Smooth muscle cell of the brain vasculature (primary cell): ENCODE measurements at regions not wholly inside any gene's neighbourhood (a gene's known extent, or its start where the extent isn't known, plus 50 kb on each side); places are given as distances from the start of the nearest gene placed in this dataset.

ENCODE experiments used
- DNase-seq: peaks from one replicate; pipeline ENCODE4 v3.0.0-alpha.2; 2012; ENCODE audit warnings: low read depth, low spot score

DNA sequence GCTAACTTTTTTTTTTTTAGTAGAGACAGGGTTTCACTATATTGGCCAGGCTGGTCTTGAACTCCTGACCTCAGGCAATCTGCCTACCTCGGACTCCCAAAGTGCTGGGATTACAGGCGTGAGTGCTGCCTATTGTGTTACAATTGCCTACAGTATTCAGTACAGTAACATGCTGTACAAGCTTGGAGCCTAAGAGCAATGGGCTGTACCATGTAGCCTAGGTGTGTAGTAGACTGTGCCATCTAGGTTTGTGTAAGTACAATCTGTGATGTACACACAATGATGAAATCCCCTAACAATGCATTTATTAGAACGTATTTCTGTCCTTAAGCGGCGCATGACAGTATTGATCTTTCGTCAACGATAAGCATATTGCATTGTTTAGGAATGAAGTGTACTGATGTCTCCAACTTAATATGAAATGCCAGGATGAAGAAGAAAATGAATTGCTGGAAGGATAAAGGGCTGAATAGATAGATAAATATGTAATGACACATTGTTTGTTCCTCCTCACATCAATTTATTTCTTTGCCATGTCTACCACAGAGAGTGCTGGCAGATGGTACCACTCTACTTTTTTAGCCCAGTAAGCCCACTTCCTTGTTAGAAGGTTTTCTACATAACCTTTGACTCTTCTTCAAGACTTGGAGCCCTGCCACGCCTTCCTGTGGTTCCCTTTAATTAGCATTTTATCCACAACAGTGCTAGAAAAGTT is 467.5 kb downstream of the VRK1 start:
- DNase-seq = no peak

GRCh38 chr14:97266653-97267052 is 469.5 kb downstream of the VRK1 start:
- DNase-seq = no peak

DNA sequence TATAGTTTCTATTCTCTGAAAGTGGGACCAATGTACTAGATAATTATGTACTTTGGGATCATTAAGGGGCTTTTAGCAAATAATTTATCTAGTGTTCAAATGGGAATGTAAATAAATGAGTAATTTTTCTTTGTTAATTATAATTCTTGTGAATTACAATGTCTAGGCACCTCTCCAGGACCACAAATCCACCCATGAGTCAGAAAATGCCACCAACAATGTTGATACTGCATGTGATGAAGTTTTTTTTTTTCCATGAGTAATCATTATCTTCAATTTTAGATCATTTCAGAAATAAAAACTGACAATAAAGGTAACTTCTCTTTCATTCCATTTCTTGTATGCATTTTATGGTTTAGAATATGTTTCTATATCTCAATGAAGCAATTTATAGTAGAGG is 470.3 kb downstream of the VRK1 start:
- no peak for DNase-seq

- DNase-seq = no peak
Observed at GRCh38 chr14:97268097-97268496, 470.9 kb downstream of the VRK1 start.

- DNase-seq = no peak
Observed at GRCh38 chr14:97270308-97270707, 473.1 kb downstream of the VRK1 start.

GRCh38 chr14:97271451-97271960 is 474.3 kb downstream of the VRK1 start:
- DNase-seq = no peak

DNA sequence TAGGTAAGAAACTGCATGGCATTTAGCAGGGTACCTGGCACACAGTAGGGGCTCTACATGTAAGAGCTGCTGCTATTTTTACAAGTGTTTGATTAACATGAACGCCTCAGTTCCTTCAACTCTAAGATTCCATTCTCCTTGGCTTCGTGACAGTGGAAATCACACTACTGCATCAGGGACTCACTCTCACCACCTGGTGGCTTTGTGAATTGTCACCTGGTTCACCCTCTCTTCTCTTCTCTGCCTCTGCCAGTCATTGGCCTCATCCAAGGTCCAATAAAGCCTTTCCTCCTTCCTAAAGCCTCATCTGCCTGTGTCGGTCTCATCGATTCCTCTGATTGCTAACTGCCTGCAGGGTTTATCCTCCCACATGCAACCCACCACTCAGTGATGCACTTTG is 476.4 kb downstream of the VRK1 start:
- DNase-seq = no peak

DNA sequence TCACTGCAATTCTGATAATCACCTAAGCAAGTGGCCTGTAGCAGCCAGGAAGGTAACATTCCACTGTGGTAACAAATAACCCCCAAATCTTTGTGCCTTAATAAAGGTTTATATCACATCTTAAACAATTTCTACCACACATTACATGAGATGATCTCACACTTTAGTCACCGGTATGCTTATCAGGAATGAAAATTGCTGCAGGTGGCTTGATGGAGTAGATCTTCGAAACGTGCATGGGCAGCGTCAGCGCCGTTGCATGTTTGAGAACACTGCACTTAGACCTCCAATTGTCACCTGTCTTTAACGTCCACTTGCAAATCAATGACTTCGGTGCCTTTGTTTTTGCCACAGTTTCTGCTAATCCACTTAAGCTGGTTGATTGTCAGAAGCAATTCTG is 477.4 kb downstream of the VRK1 start:
- DNase-seq = no peak

- DNase-seq = no peak
Observed at GRCh38 chr14:97275276-97275675, 478.1 kb downstream of the VRK1 start.

DNA sequence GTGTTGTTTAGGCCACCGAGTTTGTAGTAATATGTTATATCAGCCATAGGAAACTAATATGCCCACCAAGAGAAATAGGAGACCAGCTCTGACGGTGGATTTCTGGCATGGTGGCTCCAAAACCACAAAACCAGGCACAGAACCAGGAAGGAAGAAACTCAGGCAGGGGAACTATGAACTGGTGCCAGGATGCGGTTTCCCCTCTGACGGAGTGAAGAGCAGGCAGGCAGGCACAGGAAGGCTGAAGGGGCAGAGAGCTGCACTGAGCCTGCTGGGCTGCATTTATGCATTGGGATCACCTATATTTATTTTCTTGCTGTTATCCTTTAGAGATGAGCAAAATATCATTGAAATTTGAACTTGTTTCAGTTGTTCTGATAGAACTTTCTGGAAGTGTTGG is 479.4 kb downstream of the VRK1 start:
- no peak for DNase-seq

DNA sequence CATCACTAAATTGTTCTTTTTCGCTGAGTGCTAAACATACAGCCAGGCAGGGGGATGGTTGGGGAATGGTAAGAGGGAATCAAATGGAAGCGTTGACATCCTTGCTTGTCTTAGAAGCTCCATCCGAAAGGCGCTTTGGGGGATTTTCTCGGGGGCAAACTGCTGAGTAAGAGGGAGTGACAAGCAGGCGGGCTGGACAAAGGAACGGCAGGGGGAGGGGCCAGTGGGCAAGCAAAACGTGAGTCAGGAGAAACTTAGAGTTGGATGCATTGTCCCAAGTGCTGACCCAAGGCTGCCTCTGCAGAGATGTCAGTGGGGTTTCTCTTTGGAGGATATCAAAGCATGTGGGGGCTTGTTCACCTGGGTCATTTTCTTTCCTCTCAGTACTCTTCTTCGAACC is 480.5 kb downstream of the VRK1 start:
- no peak for DNase-seq

- no peak for DNase-seq
Observed at GRCh38 chr14:97280526-97280925, 483.3 kb downstream of the VRK1 start.

GRCh38 chr14:97281741-97282140 is 484.6 kb downstream of the VRK1 start:
- no peak for DNase-seq

GRCh38 chr14:97282210-97283004 is 485.2 kb downstream of the VRK1 start:
- no peak for DNase-seq

- DNase-seq = no peak
Observed at GRCh38 chr14:97283005-97283403, 485.8 kb downstream of the VRK1 start.

DNA sequence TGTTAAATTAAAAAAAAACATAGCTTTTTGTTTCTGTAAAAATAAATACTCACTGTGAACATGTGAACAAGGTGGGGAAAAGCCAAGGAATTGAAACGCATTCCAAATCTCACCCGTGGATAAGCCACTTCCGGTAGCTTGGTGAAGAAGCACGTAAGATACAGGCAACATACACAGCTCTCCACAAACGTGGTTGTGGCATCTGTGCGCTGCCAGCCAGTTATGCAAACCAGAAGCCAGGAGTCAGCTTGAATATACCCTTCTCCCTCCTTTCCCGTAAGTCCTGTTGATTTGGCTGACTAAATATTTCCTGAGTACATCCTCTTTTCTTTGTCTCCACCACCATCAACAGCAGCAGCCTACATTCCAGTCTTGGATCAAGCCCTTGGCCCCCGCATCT is 486.2 kb downstream of the VRK1 start:
- no peak for DNase-seq

DNA sequence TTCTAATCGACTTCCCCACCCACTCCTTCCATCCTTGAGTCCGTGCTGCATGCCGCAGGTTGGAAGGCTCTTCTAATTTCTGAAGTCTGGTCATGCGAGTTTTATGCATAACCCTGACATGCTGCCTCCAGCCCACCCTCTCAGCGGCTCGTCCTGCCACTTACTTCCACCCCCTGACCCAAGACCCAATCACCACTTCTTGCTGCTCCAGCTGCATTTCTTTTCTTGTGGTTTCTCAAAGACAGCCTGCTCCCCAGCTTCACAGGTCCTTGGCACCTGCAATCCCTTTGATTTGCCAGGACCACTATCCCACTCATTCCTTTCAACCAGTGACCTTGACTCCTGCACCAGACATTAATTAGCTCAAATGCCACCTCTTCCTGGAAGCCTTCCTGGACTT is 486.7 kb downstream of the VRK1 start:
- no peak for DNase-seq

- DNase-seq = no peak
Observed at GRCh38 chr14:97287956-97288355, 490.8 kb downstream of the VRK1 start.

GRCh38 chr14:97290065-97290464 is 492.9 kb downstream of the VRK1 start:
- no peak for DNase-seq

GRCh38 chr14:97290977-97291376 is 493.8 kb downstream of the VRK1 start:
- no peak for DNase-seq

GRCh38 chr14:97293659-97294058 is 496.5 kb downstream of the VRK1 start:
- no peak for DNase-seq

DNA sequence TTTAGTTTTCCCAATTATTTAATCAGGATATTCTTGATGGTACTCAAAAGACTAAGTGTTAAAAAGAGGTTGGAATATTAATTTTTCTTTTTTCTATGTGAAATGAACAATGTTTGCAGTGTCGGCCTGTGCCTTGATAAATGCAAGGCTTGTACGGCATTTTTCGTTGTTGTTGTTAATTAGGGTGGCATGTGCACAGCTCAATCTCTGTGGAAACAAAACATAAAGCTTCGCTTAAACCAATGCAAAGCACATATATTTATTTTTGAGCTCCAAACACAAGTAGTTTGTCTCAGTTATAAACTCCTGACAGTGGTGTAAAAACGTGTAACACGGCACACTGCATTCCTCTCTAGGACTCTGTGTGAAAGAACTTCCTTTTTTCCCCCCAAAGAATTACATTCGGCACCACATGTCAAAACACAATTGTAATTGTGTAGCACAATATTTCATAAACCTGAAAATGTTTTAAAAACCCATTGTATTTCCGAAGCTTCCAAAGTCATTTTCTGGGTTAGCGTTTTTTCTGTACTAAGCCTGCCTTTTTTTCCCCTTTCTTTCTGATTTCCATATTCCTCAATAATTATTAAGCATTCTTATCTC is 498.0 kb downstream of the VRK1 start:
- DNase-seq = no peak

GRCh38 chr14:97296176-97296575 is 499.0 kb downstream of the VRK1 start:
- no peak for DNase-seq
